ENCODE measurements at regions not wholly inside any gene's neighbourhood (a gene's known extent, or its start where the extent isn't known, plus 50 kb on each side); places are given as distances from the start of the nearest gene placed in this dataset.

- DNase-seq: no peak
- Histone ChIP-seq H3K27me3 (no peaks in the 10 kb centered on the region), H3K4me3 (no peak overlapping the region), H3K4me1 (no peaks in the 10 kb centered on the region), H3K9me3 (no peaks in the 10 kb centered on the region), H3K27ac (no peak overlapping the region), H3K36me3 (no peaks in the 10 kb centered on the region)
- TF ChIP-seq CTCF (IDR thresholded peaks at IDR 0.05): no peak
- no peak for TF ChIP-seq POLR2A (IDR thresholded peaks at IDR 0.05)
Measured at GRCh38 chr2:66753257-66753656, 318.3 kb downstream of the MEIS1 start.

GRCh38 chr2:66753660-66754059 lies 318.7 kb downstream of the MEIS1 start:
- TF ChIP-seq POLR2A (IDR thresholded peaks at IDR 0.05) (no peak), CTCF (IDR thresholded peaks at IDR 0.05) (no peak)
- no peaks in the 10 kb centered on the region for H3K9me3 ChIP-seq
- no peaks in the 10 kb centered on the region for H3K4me1 ChIP-seq
- no peaks in the 10 kb centered on the region for H3K27me3 ChIP-seq
- no peak for DNase-seq
- no peaks in the 10 kb centered on the region for H3K36me3 ChIP-seq
- H3K27ac ChIP-seq: no peak overlapping the region
- no peak overlapping the region for H3K4me3 ChIP-seq

- Histone ChIP-seq H3K27me3 (no peaks in the 10 kb centered on the region), H3K4me1 (no peaks in the 10 kb centered on the region), H3K9me3 (no peaks in the 10 kb centered on the region), H3K36me3 (no peaks in the 10 kb centered on the region), H3K4me3 (no peak overlapping the region), H3K27ac (no peak overlapping the region)
- DNase-seq: no peak
- no peak for TF ChIP-seq CTCF (IDR thresholded peaks at IDR 0.05)
- no peak for TF ChIP-seq POLR2A (IDR thresholded peaks at IDR 0.05)
Measured at GRCh38 chr2:66755974-66756373, 321.0 kb downstream of the MEIS1 start.

- no peaks in the 10 kb centered on the region for H3K27me3 ChIP-seq
- no peak for DNase-seq
- H3K4me1 ChIP-seq: no peaks in the 10 kb centered on the region
- H3K4me3 ChIP-seq: no peak overlapping the region
- no peak overlapping the region for H3K27ac ChIP-seq
- TF ChIP-seq CTCF (IDR thresholded peaks at IDR 0.05): no peak
- TF ChIP-seq POLR2A (IDR thresholded peaks at IDR 0.05): no peak
- no peaks in the 10 kb centered on the region for H3K36me3 ChIP-seq
- no peaks in the 10 kb centered on the region for H3K9me3 ChIP-seq
Measured at GRCh38 chr2:66761826-66762225, 326.9 kb downstream of the MEIS1 start.

GRCh38 chr2:66762761-66763160 lies 327.8 kb downstream of the MEIS1 start:
- H3K4me3 ChIP-seq: no peak overlapping the region
- no peaks in the 10 kb centered on the region for H3K4me1 ChIP-seq
- TF ChIP-seq CTCF (IDR thresholded peaks at IDR 0.05): no peak
- no peak for TF ChIP-seq POLR2A (IDR thresholded peaks at IDR 0.05)
- no peaks in the 10 kb centered on the region for H3K36me3 ChIP-seq
- no peak for DNase-seq
- H3K9me3 ChIP-seq: no peaks in the 10 kb centered on the region
- H3K27me3 ChIP-seq: no peaks in the 10 kb centered on the region
- H3K27ac ChIP-seq: no peak overlapping the region

GRCh38 chr2:66766582-66766981 lies 331.7 kb downstream of the MEIS1 start:
- H3K9me3 ChIP-seq: no peaks in the 10 kb centered on the region
- H3K27ac ChIP-seq: no peak overlapping the region
- no peaks in the 10 kb centered on the region for H3K27me3 ChIP-seq
- no peak overlapping the region for H3K4me3 ChIP-seq
- H3K36me3 ChIP-seq: no peaks in the 10 kb centered on the region
- H3K4me1 ChIP-seq: no peaks in the 10 kb centered on the region
- DNase-seq: no peak
- TF ChIP-seq POLR2A (IDR thresholded peaks at IDR 0.05) (no peak), CTCF (IDR thresholded peaks at IDR 0.05) (no peak)

All from Peyer's patch (tissue), 4 donors.